Germinal center (tissue), 1 donor: ENCODE measurements at regions not wholly inside any gene's neighbourhood (a gene's known extent, or its start where the extent isn't known, plus 50 kb on each side); places are given as distances from the start of the nearest gene placed in this dataset.
A peak's percentile ranks its signal among the peaks of the same experiment; 100 is the strongest.
"Not testable (repeated sequence)": the region's sequence is repeated elsewhere in the genome, so short reads cannot be mapped to it uniquely, and the experiment has no call there.

Experiments
- DNase-seq: peaks from one replicate; pipeline ENCODE4 v3.0.0; 2012; ENCODE audit warnings: mixed read lengths, low spot score

DNA sequence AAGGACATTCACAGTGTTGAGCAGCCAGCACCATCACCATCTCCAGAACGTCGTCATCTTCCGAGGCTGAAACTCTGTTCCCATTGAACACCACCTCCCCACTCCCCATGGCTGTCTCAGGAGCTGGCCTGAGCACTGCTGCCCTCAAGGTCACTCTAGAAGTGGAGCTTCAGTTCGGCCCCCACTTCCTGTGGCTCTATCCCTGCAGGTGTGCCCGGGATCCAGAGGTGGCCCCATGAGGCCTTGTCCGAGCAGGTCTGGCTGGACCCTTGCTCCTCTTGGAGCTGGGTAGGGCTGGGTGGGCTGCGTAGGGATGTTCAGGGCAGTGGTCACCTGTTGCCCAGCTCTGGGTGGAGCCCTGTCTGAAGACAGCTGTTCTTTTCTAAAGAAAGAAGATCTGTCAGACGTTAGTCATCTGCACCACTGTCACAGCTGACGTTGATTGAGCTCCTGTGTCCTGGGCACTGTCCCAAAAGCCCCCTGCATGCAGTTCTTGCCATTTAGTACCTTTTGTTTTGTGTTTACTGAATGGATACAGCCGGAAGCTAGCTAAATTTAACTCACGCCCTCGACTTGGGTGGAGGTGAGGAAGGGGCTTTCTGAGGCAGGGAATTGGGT is 75.5 kb upstream of the CLDN5 start:
- DNase-seq: no peak

DNA sequence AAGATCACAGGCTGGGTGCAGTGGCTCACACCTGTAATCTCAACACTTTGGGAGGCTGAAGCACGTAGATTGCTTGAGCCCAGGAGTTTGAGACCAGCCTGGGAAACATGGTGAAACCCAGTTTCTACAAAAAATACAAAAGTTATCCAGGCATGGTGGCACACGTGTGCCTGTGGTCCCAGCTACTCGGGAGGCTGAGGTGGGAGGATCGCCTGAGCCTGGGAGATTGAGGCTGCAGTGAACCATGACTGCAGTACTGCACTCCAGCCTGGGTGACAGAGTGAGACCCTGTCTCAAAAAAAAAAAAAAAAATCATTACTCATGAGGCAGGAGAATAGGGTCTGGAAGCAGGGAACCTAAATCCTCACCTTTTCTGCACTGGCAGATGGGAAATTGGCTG is 79.1 kb upstream of the CLDN5 start:
- DNase-seq: not testable (repeated sequence)

- no peak for DNase-seq
Measured at GRCh38 chr22:19603767-19604166, 79.6 kb upstream of the CLDN5 start.

- DNase-seq: no peak
Measured at GRCh38 chr22:19604711-19605268, 80.6 kb upstream of the CLDN5 start.

DNA sequence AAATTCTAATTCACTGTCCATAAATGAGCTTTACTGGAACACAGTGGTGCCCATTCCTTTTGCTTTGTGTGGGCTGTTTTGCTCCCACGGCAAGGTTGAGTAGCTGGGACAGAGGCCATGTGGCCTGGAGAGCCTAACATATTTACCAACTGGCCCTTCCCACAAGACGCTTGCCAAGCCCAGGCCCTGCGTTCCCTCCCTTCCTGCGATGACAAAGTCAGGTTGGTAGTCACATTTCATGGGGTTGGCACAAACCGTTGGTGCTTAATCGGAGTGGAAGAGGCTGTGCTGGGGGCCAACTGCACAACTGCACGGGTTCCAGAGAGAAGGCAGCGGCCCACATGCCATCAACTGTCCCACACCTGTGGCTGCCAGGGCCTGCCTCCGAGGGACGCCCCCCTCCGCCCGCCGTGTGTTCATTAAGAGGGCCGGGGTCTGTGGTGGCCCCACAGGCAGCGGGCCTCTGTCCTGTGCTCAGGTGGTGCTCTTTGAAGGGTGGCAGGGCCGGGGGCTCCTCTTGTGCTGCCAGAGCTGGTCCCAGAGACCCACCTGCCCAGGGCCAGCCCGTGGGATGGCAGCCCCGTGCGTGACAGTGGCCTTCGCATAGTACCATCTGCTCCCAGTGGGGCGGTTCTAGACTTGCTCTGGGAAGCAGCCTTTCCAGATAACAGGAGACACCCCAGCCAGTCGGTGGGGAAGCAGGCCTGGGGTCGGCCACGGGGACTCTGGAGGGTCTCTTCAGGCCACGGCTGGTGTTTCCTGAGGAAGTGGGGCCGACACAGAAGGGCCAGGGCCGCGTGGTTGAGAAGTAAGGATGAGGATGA is 81.5 kb upstream of the CLDN5 start:
- no peak for DNase-seq

- DNase-seq: no peak
Measured at GRCh38 chr22:19606332-19607191, 82.4 kb upstream of the CLDN5 start.

DNA sequence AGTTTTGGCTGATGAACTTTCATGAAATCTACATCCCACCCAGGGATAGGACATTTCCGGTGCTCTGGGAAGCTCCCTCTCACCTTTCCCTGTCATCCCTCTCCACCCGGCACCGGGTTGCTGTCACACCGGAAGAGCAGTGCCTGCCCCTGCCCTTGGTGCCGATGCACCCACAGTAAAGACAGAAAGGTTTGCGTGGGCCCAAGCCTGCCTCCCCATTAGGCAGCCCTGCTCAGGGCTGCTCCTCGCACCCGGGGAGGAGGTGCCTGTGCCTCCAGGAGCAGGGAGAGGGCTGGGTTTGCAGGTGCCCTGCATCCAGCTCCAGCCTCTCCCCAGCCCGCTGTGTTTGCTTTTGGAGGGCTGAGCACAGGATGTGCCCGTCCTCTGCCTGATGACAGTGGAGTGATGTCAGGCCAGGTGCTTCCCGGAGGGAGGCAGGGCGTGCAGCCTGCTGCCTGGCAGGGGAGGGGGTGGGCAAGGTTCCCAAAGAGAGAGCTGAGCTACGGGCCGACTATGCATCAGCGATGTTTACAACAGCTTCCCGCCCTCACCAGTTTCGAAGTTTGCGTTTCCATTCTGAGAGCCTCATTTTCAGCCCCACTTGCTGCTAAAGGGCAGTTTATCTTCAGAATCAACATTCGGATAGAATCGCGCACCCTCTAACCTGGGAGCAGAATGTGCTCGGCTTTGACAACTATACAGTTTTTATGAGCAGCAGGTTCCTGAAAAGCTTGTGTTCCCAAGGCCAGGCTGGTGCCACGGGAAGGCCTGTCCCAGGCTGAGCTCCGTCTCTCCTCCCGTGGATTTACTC is 83.2 kb upstream of the CLDN5 start:
- peak; percentile 47 for DNase-seq

GRCh38 chr22:19608003-19608690 is 83.9 kb upstream of the CLDN5 start:
- no peak for DNase-seq

DNA sequence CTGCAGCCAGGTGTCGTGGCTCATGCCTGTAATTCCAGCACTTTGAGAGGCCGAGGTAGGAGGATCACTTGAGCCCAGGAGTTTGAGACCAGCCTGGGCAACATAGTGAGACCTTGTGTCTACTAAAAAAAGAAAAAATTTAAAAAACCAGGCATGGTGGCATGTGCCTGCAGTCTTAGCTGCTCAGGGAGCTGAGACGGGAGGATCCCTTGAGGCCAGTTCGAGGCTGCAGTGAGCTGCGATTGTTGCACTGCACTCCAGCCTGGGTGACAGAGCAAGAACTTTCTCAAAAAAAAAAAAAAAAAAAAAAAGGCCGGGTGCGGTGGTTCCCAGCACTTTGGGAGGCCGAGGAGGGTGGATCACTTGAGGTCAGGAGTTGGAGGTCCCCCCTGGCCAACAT is 85.5 kb upstream of the CLDN5 start:
- DNase-seq: not testable (repeated sequence)

DNA sequence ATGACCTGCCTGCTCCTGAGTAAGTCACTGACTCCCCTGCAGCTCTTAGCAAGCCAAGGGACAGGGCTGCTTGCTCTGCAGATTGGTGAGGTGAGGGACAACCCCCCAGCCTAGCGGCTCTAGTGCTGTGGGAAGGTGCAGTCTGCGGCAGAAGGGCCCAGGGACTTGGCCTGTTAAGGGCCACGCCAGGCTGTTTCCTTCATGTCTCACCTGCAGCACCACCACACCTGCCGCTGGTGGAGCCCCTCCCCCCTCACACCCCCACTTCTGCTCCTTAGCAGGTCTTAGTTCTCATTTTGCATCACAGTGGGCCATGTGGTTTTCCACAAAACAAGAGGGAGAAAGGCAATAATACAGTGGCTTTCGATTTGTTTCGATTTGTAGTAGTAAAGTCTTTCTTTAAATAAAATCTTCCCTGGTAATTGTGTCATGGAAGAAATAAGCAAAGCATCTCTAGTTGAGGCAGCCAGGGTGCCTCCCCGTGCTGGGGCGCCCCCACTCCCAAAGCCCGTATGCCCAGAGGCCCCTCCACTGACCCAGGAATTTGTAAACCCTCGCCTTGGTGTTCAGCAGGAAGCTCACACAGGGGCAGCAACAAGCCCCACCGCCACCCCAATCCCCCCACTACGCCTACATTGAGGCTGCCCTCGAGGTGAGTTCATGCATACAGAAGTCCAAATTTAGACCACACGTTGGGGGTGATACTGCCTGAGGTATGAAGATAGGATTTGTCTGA is 86.5 kb upstream of the CLDN5 start:
- DNase-seq: no peak

GRCh38 chr22:19611590-19611989 is 87.4 kb upstream of the CLDN5 start:
- DNase-seq: no peak

- DNase-seq: no peak
Measured at GRCh38 chr22:19612866-19613572, 88.8 kb upstream of the CLDN5 start.

GRCh38 chr22:19614536-19614863 is 90.3 kb upstream of the CLDN5 start:
- no peak for DNase-seq

GRCh38 chr22:19615001-19615461 is 90.8 kb upstream of the CLDN5 start:
- peak; percentile 33 for DNase-seq

GRCh38 chr22:19615867-19616581 is 91.8 kb upstream of the CLDN5 start:
- no peak for DNase-seq

DNA sequence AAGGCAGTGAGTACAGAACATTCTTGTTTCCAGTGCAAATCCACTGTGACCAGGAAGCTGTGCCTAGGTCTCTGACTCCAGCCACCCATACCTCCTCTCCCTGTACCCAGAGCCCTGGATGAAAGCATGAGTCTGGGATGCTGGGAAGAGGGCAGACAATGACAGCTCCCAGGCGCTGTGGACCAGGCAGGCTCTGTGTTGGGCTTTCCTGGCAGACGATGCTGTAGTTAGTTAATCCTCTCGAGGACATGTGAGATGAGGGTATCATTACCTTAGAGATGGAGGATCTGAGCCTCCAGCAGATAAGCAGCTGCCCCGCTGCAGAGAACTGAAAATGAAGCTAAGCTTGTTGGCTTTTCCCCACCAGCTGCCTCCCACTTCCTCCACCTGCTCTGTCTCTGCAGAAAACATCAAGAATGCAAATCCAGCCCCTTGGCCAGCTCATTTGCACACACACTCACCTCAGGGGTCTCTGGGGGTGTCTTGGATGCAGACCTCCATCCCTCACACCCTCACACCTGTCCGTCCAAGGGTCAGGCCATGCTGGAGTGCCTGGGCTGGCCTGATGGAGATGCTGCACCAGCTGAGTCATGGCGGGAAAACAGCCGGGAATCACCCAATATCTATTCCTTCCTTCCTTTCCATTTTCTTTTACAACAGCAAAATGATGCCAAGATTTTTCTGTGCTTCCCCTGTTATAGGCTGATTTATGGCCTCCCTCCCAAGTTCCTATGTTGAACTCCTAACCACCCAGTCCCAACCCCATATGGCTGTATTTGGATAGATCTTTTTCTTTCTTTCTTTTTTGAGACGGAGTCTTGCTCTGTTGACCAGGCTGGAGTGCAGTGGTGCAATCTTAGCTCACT is 94.9 kb upstream of the SEPTIN5 start:
- peak; percentile 69 for DNase-seq

- no peak for DNase-seq
Measured at GRCh38 chr22:19620742-19621371, 93.4 kb upstream of the SEPTIN5 start.
